ENCODE measurements at regions not wholly inside any gene's neighbourhood (a gene's known extent, or its start where the extent isn't known, plus 50 kb on each side); places are given as distances from the start of the nearest gene placed in this dataset.

- no peak for TF ChIP-seq SPI1 (IDR thresholded peaks at IDR 0.05; ENCODE audit: borderline replicate concordance, low read depth)
- no peak for TF ChIP-seq CTCF (IDR thresholded peaks at IDR 0.05; ENCODE audit: insufficient read depth, low read length)
- no peak for TF ChIP-seq REST (IDR thresholded peaks at IDR 0.05; ENCODE audit: insufficient replicate concordance, low read depth)
- no peak for TF ChIP-seq POLR2AphosphoS5 (IDR thresholded peaks at IDR 0.05; ENCODE audit: low read depth)
- TF ChIP-seq GABPA (IDR thresholded peaks at IDR 0.05; ENCODE audit: low read depth), result no peak
- H3K4me3 ChIP-seq (replicated peaks; ENCODE audit: insufficient read depth, low read length), result no peak overlapping the region
- H3K27ac ChIP-seq (replicated peaks), result no peak overlapping the region
- no peaks in the 10 kb centered on the region for H3K27me3 ChIP-seq (ENCODE audit: insufficient read depth, poor library complexity, severe bottlenecking)
- DNase-seq (ENCODE audit: low read depth in 1 of 2, low spot score in 1 of 2), result no peak
Observed at GRCh38 chr2:187171318-187171717, 276.7 kb downstream of the CALCRL start.

GRCh38 chr2:187169864-187170263 lies 278.2 kb downstream of the CALCRL start:
- no peaks in the 10 kb centered on the region for H3K27me3 ChIP-seq (ENCODE audit: insufficient read depth, poor library complexity, severe bottlenecking)
- no peak overlapping the region for H3K27ac ChIP-seq (replicated peaks)
- H3K4me3 ChIP-seq (replicated peaks; ENCODE audit: insufficient read depth, low read length), result no peak overlapping the region
- DNase-seq (ENCODE audit: low read depth in 1 of 2, low spot score in 1 of 2), result no peak
- TF ChIP-seq REST (IDR thresholded peaks at IDR 0.05; ENCODE audit: insufficient replicate concordance, low read depth), result no peak

GRCh38 chr2:187168720-187169713 lies 279.0 kb downstream of the CALCRL start:
- TF ChIP-seq GABPA (IDR thresholded peaks at IDR 0.05; ENCODE audit: low read depth) (no peak), SPI1 (IDR thresholded peaks at IDR 0.05; ENCODE audit: borderline replicate concordance, low read depth) (peak; percentile 68)
- no peaks in the 10 kb centered on the region for H3K27me3 ChIP-seq (ENCODE audit: insufficient read depth, poor library complexity, severe bottlenecking)
- peak in 1 of 2 experiments; percentile 7 for DNase-seq (ENCODE audit: low read depth in 1 of 2, low spot score in 1 of 2)
- H3K27ac ChIP-seq (replicated peaks), result no peak overlapping the region; the same call in 1 of the 2 replicates
- H3K4me3 ChIP-seq (replicated peaks; ENCODE audit: insufficient read depth, low read length), result no peak overlapping the region

GRCh38 chr2:187167491-187167890 lies 280.6 kb downstream of the CALCRL start:
- TF ChIP-seq SPI1 (IDR thresholded peaks at IDR 0.05; ENCODE audit: borderline replicate concordance, low read depth) (no peak), GABPA (IDR thresholded peaks at IDR 0.05; ENCODE audit: low read depth) (no peak), CTCF (IDR thresholded peaks at IDR 0.05; ENCODE audit: insufficient read depth, low read length) (no peak), POLR2AphosphoS5 (IDR thresholded peaks at IDR 0.05; ENCODE audit: low read depth) (no peak), REST (IDR thresholded peaks at IDR 0.05; ENCODE audit: insufficient replicate concordance, low read depth) (no peak)

More at GRCh38 chr2:187167491-187167890, 280.6 kb downstream of the CALCRL start:
- no peak for DNase-seq (ENCODE audit: low read depth in 1 of 2, low spot score in 1 of 2)
- Histone ChIP-seq H3K27ac (replicated peaks) (no peak overlapping the region), H3K27me3 (ENCODE audit: insufficient read depth, poor library complexity, severe bottlenecking) (no peaks in the 10 kb centered on the region), H3K4me3 (replicated peaks; ENCODE audit: insufficient read depth, low read length) (no peak overlapping the region)
